Upper lobe of left lung (tissue), 4 donors: ENCODE measurements at regions not wholly inside any gene's neighbourhood (a gene's known extent, or its start where the extent isn't known, plus 50 kb on each side); places are given as distances from the start of the nearest gene placed in this dataset.

Experiments used
- CTCF ChIP-seq, 6 experiments: fragments of 450-650 bp in 4 of 6; fragments of 200-600 bp in 2 of 6; sonication (generic) in 2 of 6; IDR thresholded peaks; one replicate each; pipeline ENCODE4 v1.5.1; 2016 to 2019; ENCODE audit warnings: antibody characterized with exemption in 6 of 6
- POLR2A ChIP-seq, 4 donors: fragments of 450-650 bp; IDR thresholded peaks; one replicate each; pipeline ENCODE4 v1.5.1; 2016 to 2017; ENCODE audit warnings: antibody characterized with exemption in 4 of 4, mild to moderate bottlenecking in 2 of 4
- POLR2AphosphoS5 ChIP-seq, 2 donors: sonication (generic); formaldehyde crosslinking; IDR thresholded peaks; one replicate each; pipeline ENCODE4 v1.5.1; 2017; ENCODE audit warnings: antibody characterized with exemption in 2 of 2

- TF ChIP-seq POLR2A (IDR thresholded peaks at IDR 0.05), result peak in 1 of 4 donors; percentile 66
- TF ChIP-seq CTCF (IDR thresholded peaks at IDR 0.05), result no peak
- peak; percentile 77 to 81 for TF ChIP-seq POLR2AphosphoS5 (IDR thresholded peaks at IDR 0.05)
Measured at GRCh38 chr3:188950832-188951489, 220.8 kb upstream of the TPRG1 start.
